IPS-NIHi7 (cell line): ENCODE measurements at regions not wholly inside any gene's neighbourhood (a gene's known extent, or its start where the extent isn't known, plus 50 kb on each side); places are given as distances from the start of the nearest gene placed in this dataset.
"Not testable (repeated sequence)": the region's sequence is repeated elsewhere in the genome, so short reads cannot be mapped to it uniquely, and the experiment has no call there.

ENCODE experiments used
- DNase-seq: peaks from one replicate; pipeline ENCODE4 v3.0.0; 2012; ENCODE audit warnings: mixed read lengths; ENCODE audit errors: extremely low spot score

- DNase-seq = no peak
Observed at GRCh38 chr20:58040447-58041290, 187.8 kb downstream of the ANKRD60 start.

DNA sequence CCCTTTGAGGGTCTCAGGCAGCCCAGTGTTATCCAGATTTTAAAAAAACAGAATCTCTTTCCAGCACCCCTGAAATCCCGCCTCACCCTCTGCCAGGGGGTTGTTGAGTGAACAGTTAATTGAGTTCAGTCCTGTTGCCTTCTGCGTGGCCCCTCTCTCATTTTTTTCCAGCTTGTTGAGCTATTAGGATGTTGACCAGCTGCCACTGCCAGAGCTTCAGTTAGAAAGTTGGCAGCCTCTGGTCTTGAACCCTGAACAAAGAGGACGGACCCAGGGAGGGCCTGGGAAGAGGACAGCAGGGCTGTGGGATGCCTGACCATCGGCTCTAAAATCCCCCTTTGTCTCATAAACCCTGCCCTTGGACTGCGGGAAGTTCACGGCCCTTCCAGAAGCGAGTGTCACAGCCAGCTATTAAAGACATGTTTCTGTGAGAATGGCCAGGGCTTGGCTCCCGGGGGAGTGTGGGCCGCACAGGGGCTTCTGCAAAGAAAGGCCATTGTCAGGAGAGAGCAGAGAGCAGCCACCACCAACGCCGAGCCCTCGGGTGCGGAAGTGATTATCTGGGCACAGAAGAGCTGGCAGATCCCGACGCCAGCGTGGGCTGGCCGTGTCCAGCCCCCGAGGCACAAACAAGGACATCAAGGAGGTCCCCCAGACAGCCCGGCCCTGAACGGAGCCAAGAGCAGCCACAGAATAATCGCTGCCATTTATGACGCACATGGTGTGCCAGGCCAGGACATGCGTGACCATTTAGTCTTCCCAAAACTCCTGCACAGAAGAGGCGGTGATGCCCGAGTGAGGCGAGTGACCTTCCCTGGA is 189.0 kb downstream of the ANKRD60 start:
- no peak for DNase-seq

DNA sequence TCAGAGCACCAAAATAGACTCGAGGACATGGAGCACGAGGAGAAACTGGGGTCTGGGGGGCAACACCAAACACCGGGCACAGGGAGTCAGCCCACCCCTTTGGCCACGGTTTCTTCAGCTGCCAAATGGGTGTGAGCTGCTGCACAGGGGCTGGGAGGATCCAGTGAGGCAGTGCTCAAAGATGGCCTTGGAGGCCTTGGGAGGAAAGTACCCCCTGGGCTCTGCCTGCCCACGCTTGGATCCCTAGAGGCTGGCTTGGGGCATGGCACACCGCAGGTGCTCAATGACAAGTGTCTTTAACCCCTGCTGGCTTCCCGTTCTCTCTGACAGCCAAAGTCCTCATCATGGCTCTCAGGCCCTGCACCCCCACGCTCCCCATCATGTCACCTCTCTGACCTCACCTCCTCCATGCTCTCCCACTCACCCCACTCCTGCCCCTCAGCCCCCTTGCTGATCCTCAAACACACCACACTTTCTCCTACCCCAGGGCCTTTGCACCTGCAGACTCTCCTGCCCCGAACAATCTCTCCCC is 190.3 kb downstream of the ANKRD60 start:
- DNase-seq = no peak

DNA sequence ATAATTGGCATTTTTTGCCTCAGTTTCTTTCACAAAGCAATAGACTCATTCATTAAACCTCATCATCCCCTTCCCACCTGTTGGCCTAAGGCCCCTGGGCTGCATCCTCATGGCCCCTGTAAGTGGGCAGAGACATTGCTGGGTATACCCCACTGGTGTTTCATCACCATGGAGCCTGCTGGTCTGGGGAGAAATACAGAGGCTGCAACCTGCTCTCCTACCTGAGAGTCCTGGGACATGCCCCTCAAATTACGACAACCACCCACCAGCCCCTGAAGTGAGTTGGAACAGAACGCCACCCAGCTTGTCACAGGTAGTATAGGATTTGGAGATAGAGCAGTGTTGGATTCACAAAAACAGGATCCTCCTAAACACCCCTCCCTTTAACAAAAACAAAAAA is 190.8 kb downstream of the ANKRD60 start:
- no peak for DNase-seq

- DNase-seq = no peak
Observed at GRCh38 chr20:58033026-58033536, 195.4 kb downstream of the ANKRD60 start.

DNA sequence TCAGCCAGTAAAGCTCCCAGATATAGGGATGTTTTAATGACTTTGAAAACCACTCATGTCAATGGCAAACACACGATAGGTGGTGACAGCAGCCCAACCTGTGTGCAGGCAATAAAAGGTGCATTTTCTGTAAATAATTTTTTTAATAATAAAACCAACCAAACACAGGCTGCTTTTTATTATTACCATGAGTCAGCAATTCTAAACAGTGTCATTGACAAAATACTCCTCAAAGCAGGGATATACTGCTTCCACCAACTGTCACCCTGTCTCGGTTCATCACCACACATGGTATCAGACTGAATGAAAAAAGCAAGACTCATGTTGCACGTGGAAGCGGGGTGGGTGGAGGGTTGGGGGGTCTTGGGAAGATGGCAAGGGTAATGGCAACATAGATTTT is 195.9 kb downstream of the ANKRD60 start:
- no peak for DNase-seq

DNA sequence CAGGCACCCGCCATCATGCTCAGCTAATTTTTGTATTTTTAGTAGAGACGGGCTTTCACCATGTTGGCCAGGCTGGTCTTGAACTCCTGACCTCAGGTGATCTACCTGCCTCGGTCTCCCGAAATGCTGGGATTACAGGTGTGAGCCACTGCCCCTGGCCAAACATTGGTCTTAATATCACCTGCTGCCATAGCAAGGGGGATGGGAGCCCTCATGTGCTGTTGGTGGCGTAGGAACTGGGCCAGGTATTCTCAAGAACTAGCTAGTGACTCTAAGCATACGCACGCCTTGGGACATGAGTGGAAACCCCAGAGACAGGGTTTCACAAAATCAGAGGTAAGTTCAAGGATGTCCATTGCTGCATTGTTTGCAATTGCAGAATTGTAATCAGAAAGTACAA is 197.1 kb downstream of the ANKRD60 start:
- DNase-seq = not testable (repeated sequence)

GRCh38 chr20:58028123-58028522 is 200.3 kb downstream of the ANKRD60 start:
- peak; percentile 60 for DNase-seq

- DNase-seq = no peak
Observed at GRCh38 chr20:58026361-58026760, 202.1 kb downstream of the ANKRD60 start.

GRCh38 chr20:58025233-58025632 is 203.2 kb downstream of the ANKRD60 start:
- DNase-seq = no peak

DNA sequence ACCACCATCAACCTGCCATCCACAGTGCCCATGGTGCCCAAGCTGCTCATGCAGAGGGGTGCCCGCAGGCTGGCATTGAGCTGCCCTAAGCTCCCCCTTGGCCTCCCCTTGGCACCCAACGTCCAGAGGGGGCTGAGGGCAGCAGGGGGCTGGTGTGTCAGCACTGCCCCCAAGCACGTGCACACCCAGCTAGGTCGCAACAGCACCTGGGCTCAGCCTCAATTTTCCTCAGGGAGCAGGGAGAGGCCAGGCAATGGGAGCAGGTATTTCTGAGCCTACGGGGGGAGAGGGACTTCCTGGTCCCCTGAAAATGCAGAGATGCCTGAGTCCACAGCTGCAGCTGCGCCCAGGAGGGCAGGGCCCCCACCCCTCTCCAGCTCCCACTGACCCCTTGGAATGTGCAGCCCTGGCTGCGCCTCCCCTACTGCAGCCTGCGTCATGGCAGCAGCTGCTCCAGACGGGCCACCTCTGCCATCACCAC is 204.2 kb downstream of the ANKRD60 start:
- no peak for DNase-seq

DNA sequence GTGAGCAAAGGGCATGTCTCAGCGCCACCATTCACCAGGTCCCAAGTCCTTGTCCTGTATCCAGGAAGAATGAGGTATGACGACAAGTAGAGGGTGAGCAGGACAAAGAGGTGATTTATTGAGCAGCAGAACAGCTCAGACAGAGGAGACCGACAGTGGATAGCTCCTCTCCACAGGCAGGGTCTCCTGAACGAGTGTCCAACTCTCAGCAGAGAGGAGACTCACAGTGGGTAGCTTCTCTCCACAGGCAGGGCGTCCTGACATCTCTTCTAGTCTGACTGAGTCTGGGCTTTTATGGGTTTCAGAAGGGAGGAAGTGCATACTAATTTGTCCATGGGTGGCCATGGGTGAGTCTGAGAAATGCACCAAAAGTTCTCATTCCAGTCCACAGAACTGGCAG is 204.7 kb downstream of the ANKRD60 start:
- DNase-seq = no peak

- no peak for DNase-seq
Observed at GRCh38 chr20:58023346-58023745, 205.1 kb downstream of the ANKRD60 start.

DNA sequence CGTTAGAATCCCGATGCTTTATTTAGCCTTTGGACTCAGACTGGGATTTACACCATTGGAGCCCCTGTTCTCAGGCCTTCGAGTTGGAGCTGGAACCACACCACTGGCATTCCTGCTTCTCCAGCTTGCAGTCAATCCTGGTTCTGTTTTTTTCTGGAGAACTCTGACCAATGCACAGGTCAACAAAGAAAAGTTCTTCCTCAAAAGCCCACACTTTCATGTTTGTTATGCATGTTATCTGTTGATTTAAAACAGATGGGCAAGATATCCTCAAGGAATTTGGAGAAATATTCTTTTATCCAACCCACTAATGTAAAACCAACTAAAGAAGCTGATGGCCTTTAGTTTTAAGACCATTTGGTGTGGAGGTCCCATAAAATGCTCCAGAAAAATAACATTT is 205.7 kb downstream of the ANKRD60 start:
- DNase-seq = no peak

DNA sequence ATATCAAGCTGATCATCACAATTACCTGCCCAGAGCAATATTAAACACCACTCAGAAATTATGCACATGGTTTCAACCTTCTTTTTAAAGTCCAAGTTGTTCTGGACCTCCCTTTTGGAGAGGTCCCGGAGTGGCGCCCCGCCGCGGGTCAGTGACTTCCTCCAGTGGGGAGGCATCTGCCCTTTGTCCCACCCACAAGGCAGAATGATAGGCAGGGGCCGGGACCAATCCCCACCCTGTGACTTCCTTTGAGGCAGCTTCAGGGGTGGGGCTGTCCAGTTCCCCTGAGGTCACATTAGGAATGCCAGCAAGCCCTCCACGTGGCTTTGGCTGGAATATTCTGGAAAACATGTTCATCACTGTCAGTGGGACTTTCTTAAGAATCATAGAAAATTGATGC is 207.0 kb downstream of the ANKRD60 start:
- DNase-seq = peak; percentile 70

- no peak for DNase-seq
Observed at GRCh38 chr20:58020656-58021454, 207.6 kb downstream of the ANKRD60 start.

DNA sequence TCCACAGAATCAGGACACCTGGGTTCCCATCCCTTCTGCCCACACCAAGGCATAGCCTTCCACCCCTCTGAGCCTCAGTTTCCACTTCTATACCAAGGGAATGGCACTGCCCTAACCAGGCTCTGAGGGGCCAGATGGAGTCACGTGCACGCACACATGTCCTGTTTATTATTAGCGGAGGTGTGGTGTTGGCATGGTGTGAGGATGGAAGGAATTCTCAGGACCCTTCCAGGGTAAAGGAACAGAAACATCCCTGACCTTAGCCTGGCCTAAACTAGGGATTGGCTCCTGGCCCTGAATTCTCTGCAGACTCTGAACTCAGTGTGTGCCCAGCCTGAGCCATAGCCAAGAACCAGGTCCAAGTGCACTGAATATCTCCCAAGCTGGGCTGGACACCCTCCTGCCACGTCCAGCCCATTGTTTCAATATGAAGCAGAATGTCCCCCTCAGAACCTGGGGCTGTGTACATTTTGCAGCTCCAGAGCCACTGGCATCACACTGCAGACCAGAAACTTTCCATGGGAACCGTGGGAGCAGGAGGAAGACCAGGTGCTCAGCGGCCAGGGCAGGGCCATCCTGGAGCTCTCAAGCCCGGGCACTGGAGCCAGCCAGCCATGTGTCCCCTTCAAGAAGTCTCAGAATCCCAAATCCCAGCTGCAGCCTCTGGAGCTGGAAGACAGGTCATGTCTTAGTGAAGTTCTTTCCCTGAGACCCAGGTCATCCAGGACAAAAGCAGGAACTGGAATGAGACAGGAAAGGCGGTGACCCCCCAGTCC is 208.4 kb downstream of the ANKRD60 start:
- DNase-seq = no peak

GRCh38 chr20:58019027-58019849 is 209.2 kb downstream of the ANKRD60 start:
- no peak for DNase-seq

- no peak for DNase-seq
Observed at GRCh38 chr20:58018590-58018989, 209.9 kb downstream of the ANKRD60 start.
